ENCODE measurements at regions not wholly inside any gene's neighbourhood (a gene's known extent, or its start where the extent isn't known, plus 50 kb on each side); places are given as distances from the start of the nearest gene placed in this dataset.

- TF ChIP-seq NFRKB (IDR thresholded peaks at IDR 0.05) (no peak), SP1 (IDR thresholded peaks at IDR 0.05) (no peak), L3MBTL2 (conservative IDR thresholded peaks at IDR 0.05) (no peak), BHLHE40 (IDR thresholded peaks at IDR 0.05; ENCODE audit: borderline replicate concordance) (no peak), LEF1 (IDR thresholded peaks at IDR 0.05; ENCODE audit: borderline replicate concordance) (no peak), SUZ12 (IDR thresholded peaks at IDR 0.05) (no peak), FOXM1 (IDR thresholded peaks at IDR 0.05; ENCODE audit: borderline replicate concordance) (no peak), ARNT (IDR thresholded peaks at IDR 0.05) (no peak), TARDBP (IDR thresholded peaks at IDR 0.05) (no peak)
- TF ChIP-seq, protein P1, sequence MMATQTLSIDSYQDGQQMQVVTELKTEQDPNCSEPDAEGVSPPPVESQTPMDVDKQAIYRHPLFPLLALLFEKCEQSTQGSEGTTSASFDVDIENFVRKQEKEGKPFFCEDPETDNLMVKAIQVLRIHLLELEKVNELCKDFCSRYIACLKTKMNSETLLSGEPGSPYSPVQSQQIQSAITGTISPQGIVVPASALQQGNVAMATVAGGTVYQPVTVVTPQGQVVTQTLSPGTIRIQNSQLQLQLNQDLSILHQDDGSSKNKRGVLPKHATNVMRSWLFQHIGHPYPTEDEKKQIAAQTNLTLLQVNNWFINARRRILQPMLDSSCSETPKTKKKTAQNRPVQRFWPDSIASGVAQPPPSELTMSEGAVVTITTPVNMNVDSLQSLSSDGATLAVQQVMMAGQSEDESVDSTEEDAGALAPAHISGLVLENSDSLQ (IDR thresholded peaks at IDR 0.05): no peak
Measured at GRCh38 chr12:124211753-124212152, 83.1 kb upstream of the RFLNA start.

All from HEK293T (cell line).